Ascending aorta (tissue), 2 donors: ENCODE measurements at regions not wholly inside any gene's neighbourhood (a gene's known extent, or its start where the extent isn't known, plus 50 kb on each side); places are given as distances from the start of the nearest gene placed in this dataset.

Experiments used
- DNase-seq, 2 donors: peaks; one replicate each; pipeline ENCODE4 v3.0.0-alpha.2; 2019; ENCODE audit warnings: low spot score in 2 of 2
- H3K27ac ChIP-seq, 2 donors: fragments of 200-600 bp; sonication (generic); one replicate each; pipeline ENCODE4 v1.5.1; 2016 to 2017; ENCODE audit warnings: mild to moderate bottlenecking in 1 of 2
- H3K27me3 ChIP-seq: fragments of 200-600 bp; sonication (generic); one replicate; pipeline ENCODE4 v1.5.1; 2017
- H3K36me3 ChIP-seq, 2 donors: fragments of 200-600 bp; sonication (generic); one replicate each; pipeline ENCODE4 v1.5.1; 2016
- H3K4me1 ChIP-seq, 2 donors: fragments of 200-600 bp; sonication (generic); one replicate each; pipeline ENCODE4 v1.5.1; 2016 to 2017; ENCODE audit warnings: mild to moderate bottlenecking in 1 of 2
- H3K4me3 ChIP-seq, 2 donors: fragments of 200-600 bp; sonication (generic); one replicate each; pipeline ENCODE4 v1.5.1; 2016 to 2017; ENCODE audit warnings: mild to moderate bottlenecking in 1 of 2
- H3K9me3 ChIP-seq, 2 donors: fragments of 200-600 bp; sonication (generic); one replicate each; pipeline ENCODE4 v1.5.1; 2016
- intact Hi-C: fragments of 100-400 bp; cut with DNase I; formaldehyde crosslinking; loops from one replicate; pipeline ENCODE4 v1.15.1; 2023
- TF ChIP-seq, protein P1 (sequence below), 3 experiments: fragments of 200-600 bp in 2 of 3; fragments of 450-650 bp in 1 of 3; sonication (generic) in 2 of 3; IDR thresholded peaks; one replicate each; pipeline ENCODE4 v1.5.1; 2016 to 2019; ENCODE audit warnings: antibody characterized with exemption in 3 of 3, mild to moderate bottlenecking in 1 of 3, moderate library complexity in 1 of 3

DNA sequence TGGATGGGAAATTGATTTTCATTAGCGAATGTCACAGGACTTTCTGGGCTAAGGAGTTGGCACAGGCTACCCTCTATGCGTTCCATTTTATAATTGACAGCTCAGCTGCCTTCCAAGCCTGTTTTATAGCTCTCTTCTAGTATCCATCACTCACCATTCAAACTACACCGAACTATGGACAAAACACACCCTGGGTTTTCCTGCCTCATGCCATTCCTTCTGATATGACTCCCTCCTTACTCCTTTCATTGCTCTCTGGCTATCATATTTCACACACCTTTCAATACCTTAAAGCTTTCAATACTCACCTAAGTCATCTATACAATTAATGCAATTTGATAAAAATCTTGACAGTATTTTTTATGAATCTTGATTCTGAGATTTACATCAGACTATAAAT is 181.3 kb downstream of the RAP2A start:
- H3K36me3 ChIP-seq, result no peaks in the 10 kb centered on the region
- H3K4me1 ChIP-seq, result no peaks in the 10 kb centered on the region
- no peak overlapping the region for H3K27ac ChIP-seq
- intact Hi-C loops, result no loop called here
- no peak overlapping the region for H3K4me3 ChIP-seq
- DNase-seq, result no peak
- H3K27me3 ChIP-seq, result no peaks in the 10 kb centered on the region
- TF ChIP-seq, protein P1, sequence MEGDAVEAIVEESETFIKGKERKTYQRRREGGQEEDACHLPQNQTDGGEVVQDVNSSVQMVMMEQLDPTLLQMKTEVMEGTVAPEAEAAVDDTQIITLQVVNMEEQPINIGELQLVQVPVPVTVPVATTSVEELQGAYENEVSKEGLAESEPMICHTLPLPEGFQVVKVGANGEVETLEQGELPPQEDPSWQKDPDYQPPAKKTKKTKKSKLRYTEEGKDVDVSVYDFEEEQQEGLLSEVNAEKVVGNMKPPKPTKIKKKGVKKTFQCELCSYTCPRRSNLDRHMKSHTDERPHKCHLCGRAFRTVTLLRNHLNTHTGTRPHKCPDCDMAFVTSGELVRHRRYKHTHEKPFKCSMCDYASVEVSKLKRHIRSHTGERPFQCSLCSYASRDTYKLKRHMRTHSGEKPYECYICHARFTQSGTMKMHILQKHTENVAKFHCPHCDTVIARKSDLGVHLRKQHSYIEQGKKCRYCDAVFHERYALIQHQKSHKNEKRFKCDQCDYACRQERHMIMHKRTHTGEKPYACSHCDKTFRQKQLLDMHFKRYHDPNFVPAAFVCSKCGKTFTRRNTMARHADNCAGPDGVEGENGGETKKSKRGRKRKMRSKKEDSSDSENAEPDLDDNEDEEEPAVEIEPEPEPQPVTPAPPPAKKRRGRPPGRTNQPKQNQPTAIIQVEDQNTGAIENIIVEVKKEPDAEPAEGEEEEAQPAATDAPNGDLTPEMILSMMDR (IDR thresholded peaks at IDR 0.05), result no peak
- no peaks in the 10 kb centered on the region for H3K9me3 ChIP-seq

DNA sequence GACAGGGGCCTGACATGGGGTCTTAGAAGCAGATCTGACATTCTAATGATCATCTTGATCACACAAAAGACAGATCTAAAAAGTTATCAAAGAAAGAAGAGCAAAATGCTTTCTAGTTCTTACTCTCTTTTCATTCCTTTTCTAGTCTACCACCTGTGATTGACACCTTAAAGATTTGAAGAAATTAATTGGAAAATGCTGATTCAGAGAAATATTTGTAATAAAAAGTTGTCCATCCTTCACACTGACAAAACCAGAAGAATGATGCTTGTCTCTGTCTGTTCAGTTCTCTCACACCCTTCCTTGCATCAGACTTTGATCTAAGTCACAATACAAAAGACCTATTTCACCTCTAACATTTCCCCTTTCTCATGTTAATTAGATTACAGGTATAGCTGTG is 182.4 kb downstream of the RAP2A start:
- H3K27me3 ChIP-seq, result no peaks in the 10 kb centered on the region
- H3K4me3 ChIP-seq, result no peak overlapping the region
- H3K36me3 ChIP-seq, result no peaks in the 10 kb centered on the region
- H3K27ac ChIP-seq, result no peak overlapping the region
- H3K9me3 ChIP-seq, result no peaks in the 10 kb centered on the region
- intact Hi-C loops, result no loop called here
- H3K4me1 ChIP-seq, result no peaks in the 10 kb centered on the region
- TF ChIP-seq, protein P1 (IDR thresholded peaks at IDR 0.05), result no peak
- DNase-seq, result no peak

DNA sequence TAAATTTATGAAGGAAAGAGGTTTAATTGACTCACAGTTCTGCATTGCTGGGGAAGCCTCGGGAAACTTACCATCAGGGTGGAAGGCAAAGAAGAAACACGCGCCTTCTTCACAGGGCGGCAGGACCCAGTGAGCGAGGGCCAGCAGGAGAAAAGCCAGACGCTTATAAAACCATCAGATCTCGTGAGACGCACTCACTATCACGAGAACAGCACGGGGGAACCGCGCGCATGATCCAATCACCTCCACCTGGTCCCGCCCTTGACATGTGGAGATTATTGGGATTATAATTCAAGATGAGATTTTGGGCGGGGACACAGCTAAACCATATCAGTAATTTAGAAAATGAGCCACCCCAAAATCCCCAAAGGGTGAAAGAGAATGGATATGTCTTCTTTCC is 187.1 kb downstream of the RAP2A start:
- DNase-seq, result no peak
- H3K9me3 ChIP-seq, result no peaks in the 10 kb centered on the region
- H3K27me3 ChIP-seq, result no peaks in the 10 kb centered on the region
- intact Hi-C loops, result no loop called here
- H3K4me1 ChIP-seq, result no peaks in the 10 kb centered on the region
- no peak overlapping the region for H3K4me3 ChIP-seq
- no peak overlapping the region for H3K27ac ChIP-seq
- TF ChIP-seq, protein P1 (IDR thresholded peaks at IDR 0.05), result no peak
- H3K36me3 ChIP-seq, result no peaks in the 10 kb centered on the region

DNA sequence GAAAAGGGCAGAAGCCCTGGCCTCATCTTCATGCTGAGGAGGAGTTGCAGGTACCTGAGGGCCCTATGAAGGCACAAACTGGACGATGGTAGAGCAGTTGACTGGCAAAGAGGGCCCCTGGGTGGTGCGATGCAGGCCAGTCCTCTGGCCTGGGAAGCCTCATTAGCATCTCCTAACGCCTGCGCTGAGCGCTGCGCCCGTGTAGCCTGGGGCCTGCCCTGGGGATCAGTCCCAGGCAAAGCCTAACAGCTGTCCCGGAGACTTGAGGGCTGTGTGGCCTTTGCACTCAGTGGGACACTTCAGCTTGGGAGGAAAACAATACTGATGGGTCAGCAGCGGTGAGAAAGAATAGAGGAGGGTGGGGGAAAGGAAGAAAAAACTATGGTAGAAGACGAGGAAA is 187.7 kb downstream of the RAP2A start:
- no peaks in the 10 kb centered on the region for H3K9me3 ChIP-seq

DNA sequence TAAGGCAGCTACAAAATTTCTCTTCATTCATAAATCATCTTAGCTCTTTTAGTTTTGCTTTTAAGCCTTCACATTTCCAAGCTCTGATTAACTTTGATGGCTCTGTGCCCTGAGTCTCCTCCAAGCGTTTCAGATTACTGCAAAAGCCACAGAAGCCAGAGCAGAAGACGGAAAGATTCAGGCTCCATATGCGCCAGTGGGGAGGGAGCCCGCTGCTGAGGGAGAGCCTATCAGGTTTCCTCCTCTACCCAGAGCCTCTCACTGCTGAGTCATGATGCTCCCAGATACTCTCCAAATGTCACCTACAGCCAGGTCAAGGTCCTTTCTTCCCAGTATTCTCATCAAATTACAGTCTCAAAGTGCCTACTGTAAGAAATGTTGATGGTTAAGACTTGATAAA is 193.6 kb downstream of the RAP2A start:
- H3K27me3 ChIP-seq, result no peaks in the 10 kb centered on the region
- H3K27ac ChIP-seq, result no peak overlapping the region
- H3K36me3 ChIP-seq, result no peaks in the 10 kb centered on the region
- peaks cover 0 to 5% of the 10 kb centered on the region in 2 donors for H3K4me1 ChIP-seq
- H3K9me3 ChIP-seq, result no peaks in the 10 kb centered on the region
- H3K4me3 ChIP-seq, result no peak overlapping the region
- DNase-seq, result peak; percentile 10 to 81
- TF ChIP-seq, protein P1 (IDR thresholded peaks at IDR 0.05), result no peak
- intact Hi-C loops, result loop anchor here (5.0 kb wide), 1 partner anchor 175 kb away; no protein-coding TSS in a partner anchor

More for the DNA sequence above, 187.7 kb downstream of the RAP2A start:
- Histone ChIP-seq H3K4me3 (no peak overlapping the region), H3K27ac (no peak overlapping the region), H3K27me3 (no peaks in the 10 kb centered on the region), H3K4me1 (no peaks in the 10 kb centered on the region), H3K36me3 (no peaks in the 10 kb centered on the region)
- TF ChIP-seq, protein P1 (IDR thresholded peaks at IDR 0.05), result no peak
- no peak for DNase-seq
- intact Hi-C loops, result no loop called here
